ENCODE measurements at regions not wholly inside any gene's neighbourhood (a gene's known extent, or its start where the extent isn't known, plus 50 kb on each side); places are given as distances from the start of the nearest gene placed in this dataset.

- Mint-ChIP-seq H3K4me3 (no peak overlapping the region), H3K27me3 (no peaks in the 10 kb centered on the region), H3K36me3 (ENCODE audit: low read depth) (no peaks in the 10 kb centered on the region), H3K9me3 (peaks cover 5% of the 10 kb centered on the region), H3K27ac (peak overlapping the region; percentile 37), H3K4me1 (ENCODE audit: low read depth) (peaks cover 20% of the 10 kb centered on the region)
- intact Hi-C loops (cut with micrococcal nuclease): no loop called here
Observed at GRCh38 chr10:4370376-4370775, 455.6 kb upstream of the AKR1E2 start.

GRCh38 chr10:4361581-4361980 is 464.4 kb upstream of the AKR1E2 start:
- H3K4me1 Mint-ChIP-seq (ENCODE audit: low read depth): no peaks in the 10 kb centered on the region
- H3K9me3 Mint-ChIP-seq: no peaks in the 10 kb centered on the region
- no peaks in the 10 kb centered on the region for H3K27me3 Mint-ChIP-seq
- H3K4me3 Mint-ChIP-seq: no peak overlapping the region
- no peaks in the 10 kb centered on the region for H3K36me3 Mint-ChIP-seq (ENCODE audit: low read depth)
- intact Hi-C loops (cut with micrococcal nuclease): no loop called here
- H3K27ac Mint-ChIP-seq: no peak overlapping the region

GRCh38 chr10:4359003-4359402 is 467.0 kb upstream of the AKR1E2 start:
- Mint-ChIP-seq H3K4me3 (no peak overlapping the region), H3K4me1 (ENCODE audit: low read depth) (peaks cover under 1% of the 10 kb centered on the region), H3K27me3 (no peaks in the 10 kb centered on the region), H3K36me3 (ENCODE audit: low read depth) (no peaks in the 10 kb centered on the region), H3K9me3 (no peaks in the 10 kb centered on the region), H3K27ac (no peak overlapping the region)
- intact Hi-C loops (cut with micrococcal nuclease): no loop called here

GRCh38 chr10:4357911-4358310 is 468.1 kb upstream of the AKR1E2 start:
- no peaks in the 10 kb centered on the region for H3K36me3 Mint-ChIP-seq (ENCODE audit: low read depth)
- no peak overlapping the region for H3K27ac Mint-ChIP-seq
- peaks cover 3% of the 10 kb centered on the region for H3K27me3 Mint-ChIP-seq
- H3K4me1 Mint-ChIP-seq (ENCODE audit: low read depth): peaks cover 6% of the 10 kb centered on the region
- intact Hi-C loops (cut with micrococcal nuclease): no loop called here
- H3K9me3 Mint-ChIP-seq: no peaks in the 10 kb centered on the region
- no peak overlapping the region for H3K4me3 Mint-ChIP-seq

- peaks cover 6% of the 10 kb centered on the region for H3K4me1 Mint-ChIP-seq (ENCODE audit: low read depth)
- no peaks in the 10 kb centered on the region for H3K9me3 Mint-ChIP-seq
- intact Hi-C loops (cut with micrococcal nuclease): no loop called here
- H3K4me3 Mint-ChIP-seq: no peak overlapping the region
- H3K27ac Mint-ChIP-seq: no peak overlapping the region
- no peaks in the 10 kb centered on the region for H3K36me3 Mint-ChIP-seq (ENCODE audit: low read depth)
- peaks cover 7% of the 10 kb centered on the region for H3K27me3 Mint-ChIP-seq
Observed at GRCh38 chr10:4355350-4355749, 470.7 kb upstream of the AKR1E2 start.

GRCh38 chr10:4354382-4354812 is 471.6 kb upstream of the AKR1E2 start:
- Mint-ChIP-seq H3K27me3 (peaks cover 7% of the 10 kb centered on the region), H3K4me1 (ENCODE audit: low read depth) (peaks cover 6% of the 10 kb centered on the region), H3K9me3 (no peaks in the 10 kb centered on the region), H3K4me3 (no peak overlapping the region), H3K36me3 (ENCODE audit: low read depth) (no peaks in the 10 kb centered on the region), H3K27ac (no peak overlapping the region)
- intact Hi-C loops (cut with micrococcal nuclease): no loop called here

- no peak overlapping the region for H3K4me3 Mint-ChIP-seq
- no peaks in the 10 kb centered on the region for H3K9me3 Mint-ChIP-seq
- H3K4me1 Mint-ChIP-seq (ENCODE audit: low read depth): peaks cover 6% of the 10 kb centered on the region
Observed at GRCh38 chr10:4353964-4354363, 472.0 kb upstream of the AKR1E2 start.

GRCh38 chr10:4353059-4353655 is 472.9 kb upstream of the AKR1E2 start:
- intact Hi-C loops (cut with micrococcal nuclease): no loop called here
- H3K36me3 Mint-ChIP-seq (ENCODE audit: low read depth): no peaks in the 10 kb centered on the region
- H3K27ac Mint-ChIP-seq: peak overlapping the region; percentile 7
- H3K27me3 Mint-ChIP-seq: peaks cover 7% of the 10 kb centered on the region
- H3K4me1 Mint-ChIP-seq (ENCODE audit: low read depth): peaks cover 6% of the 10 kb centered on the region
- H3K4me3 Mint-ChIP-seq: no peak overlapping the region
- no peaks in the 10 kb centered on the region for H3K9me3 Mint-ChIP-seq

More at GRCh38 chr10:4353964-4354363, 472.0 kb upstream of the AKR1E2 start:
- Mint-ChIP-seq H3K36me3 (ENCODE audit: low read depth) (no peaks in the 10 kb centered on the region), H3K27ac (peak overlapping the region; percentile 7), H3K27me3 (peaks cover 7% of the 10 kb centered on the region)
- intact Hi-C loops (cut with micrococcal nuclease): no loop called here

GRCh38 chr10:4352414-4352961 is 473.5 kb upstream of the AKR1E2 start:
- H3K27ac Mint-ChIP-seq: peak overlapping the region; percentile 7
- no peaks in the 10 kb centered on the region for H3K9me3 Mint-ChIP-seq
- intact Hi-C loops (cut with micrococcal nuclease): no loop called here
- peaks cover 7% of the 10 kb centered on the region for H3K27me3 Mint-ChIP-seq
- no peaks in the 10 kb centered on the region for H3K36me3 Mint-ChIP-seq (ENCODE audit: low read depth)
- no peak overlapping the region for H3K4me3 Mint-ChIP-seq
- H3K4me1 Mint-ChIP-seq (ENCODE audit: low read depth): peaks cover 6% of the 10 kb centered on the region

GRCh38 chr10:4351723-4352413 is 474.1 kb upstream of the AKR1E2 start:
- Mint-ChIP-seq H3K27me3 (peaks cover 7% of the 10 kb centered on the region), H3K9me3 (no peaks in the 10 kb centered on the region), H3K4me3 (no peak overlapping the region), H3K4me1 (ENCODE audit: low read depth) (peaks cover 6% of the 10 kb centered on the region), H3K36me3 (ENCODE audit: low read depth) (no peaks in the 10 kb centered on the region), H3K27ac (no peak overlapping the region)
- intact Hi-C loops (cut with micrococcal nuclease): no loop called here

- Mint-ChIP-seq H3K4me3 (no peak overlapping the region), H3K4me1 (ENCODE audit: low read depth) (peaks cover 25% of the 10 kb centered on the region), H3K9me3 (peaks cover 20% of the 10 kb centered on the region), H3K27me3 (peaks cover 2% of the 10 kb centered on the region), H3K36me3 (ENCODE audit: low read depth) (peaks cover 14% of the 10 kb centered on the region), H3K27ac (no peak overlapping the region)
- intact Hi-C loops (cut with micrococcal nuclease): loop anchor here (10.0 kb wide), 1 partner anchor 167 kb away; no protein-coding TSS in a partner anchor
Observed at GRCh38 chr10:4347397-4347796, 478.6 kb upstream of the AKR1E2 start.

GRCh38 chr10:4345877-4346646 is 479.9 kb upstream of the AKR1E2 start:
- Mint-ChIP-seq H3K4me1 (ENCODE audit: low read depth) (peaks cover 32% of the 10 kb centered on the region), H3K9me3 (peaks cover 32% of the 10 kb centered on the region), H3K27ac (peak overlapping the region; percentile 91), H3K36me3 (ENCODE audit: low read depth) (peaks cover 14% of the 10 kb centered on the region), H3K27me3 (peaks cover 2% of the 10 kb centered on the region), H3K4me3 (no peak overlapping the region)
- intact Hi-C loops (cut with micrococcal nuclease): loop anchor here (10.0 kb wide), 1 partner anchor 169 kb away; no protein-coding TSS in a partner anchor

GRCh38 chr10:4344492-4344994 is 481.5 kb upstream of the AKR1E2 start:
- Mint-ChIP-seq H3K4me1 (ENCODE audit: low read depth) (peaks cover 32% of the 10 kb centered on the region), H3K9me3 (peaks cover 32% of the 10 kb centered on the region), H3K4me3 (no peak overlapping the region), H3K27me3 (peaks cover 2% of the 10 kb centered on the region), H3K27ac (peak overlapping the region; percentile 91), H3K36me3 (ENCODE audit: low read depth) (peaks cover 14% of the 10 kb centered on the region)
- intact Hi-C loops (cut with micrococcal nuclease): loop anchor here (10.0 kb wide), 1 partner anchor 170 kb away; no protein-coding TSS in a partner anchor
